Liver (tissue), 3 donors: ENCODE measurements at regions not wholly inside any gene's neighbourhood (a gene's known extent, or its start where the extent isn't known, plus 50 kb on each side); places are given as distances from the start of the nearest gene placed in this dataset.

Experiments
- CTCF ChIP-seq: fragments of 150-350 bp; IDR thresholded peaks from 2 replicates; pipeline ENCODE4 v1.5.1; 2017; ENCODE audit warnings: improper control_type of control experiment, low read depth, low read length; ENCODE audit not compliant: missing input control
- JUND ChIP-seq, 2 donors: IDR thresholded peaks; 2 replicates each; pipeline ENCODE4 v1.6.1; 2016; ENCODE audit warnings: antibody characterized with exemption in 2 of 2
- SP1 ChIP-seq: IDR thresholded peaks from 2 replicates; pipeline ENCODE4 v1.6.1; 2018; ENCODE audit warnings: antibody characterized with exemption, mild to moderate bottlenecking
- TAF1 ChIP-seq: conservative IDR thresholded peaks from 2 replicates; pipeline ENCODE4 v1.6.1; 2016; ENCODE audit warnings: antibody characterized with exemption, mild to moderate bottlenecking
- donor health status: healthy.
- donor health status: healthy.

- no peak for TF ChIP-seq CTCF
- peak; percentile 28 for TF ChIP-seq SP1
- TF ChIP-seq JUND (IDR thresholded peaks at IDR 0.05), result no peak
- TF ChIP-seq TAF1, result no peak
Measured at GRCh38 chr2:6757215-6757614, 108.5 kb downstream of the CMPK2 start.
